Liver (tissue), 7 donors: ENCODE measurements at regions not wholly inside any gene's neighbourhood (a gene's known extent, or its start where the extent isn't known, plus 50 kb on each side); places are given as distances from the start of the nearest gene placed in this dataset.

Experiments
- DNase-seq: peaks from one replicate; pipeline ENCODE4 v3.0.0-alpha.2; 2017; ENCODE audit warnings: low spot score
- H3K27ac ChIP-seq, 2 donors: one replicate each; pipeline ENCODE4 v1.7.0; 2013; ENCODE audit warnings: inconsistent platforms in 2 of 2, low read length in 2 of 2, control low read depth in 1 of 2, low read depth in 1 of 2, mild to moderate bottlenecking in 1 of 2
- H3K27me3 ChIP-seq, 4 donors: one replicate each; pipeline versions ENCODE4 v1.6.1 to v1.7.0; 2013; ENCODE audit warnings: low read length in 3 of 4, inconsistent platforms in 1 of 4, mild to moderate bottlenecking in 1 of 4, moderate library complexity in 1 of 4; ENCODE audit not compliant: control insufficient read depth in 4 of 4, insufficient read depth in 4 of 4
- H3K36me3 ChIP-seq, 4 donors: one replicate each; pipeline versions ENCODE4 v1.6.1 to v1.7.0; 2013; ENCODE audit warnings: low read length in 3 of 4, mild to moderate bottlenecking in 3 of 4, low read depth in 1 of 4, moderate library complexity in 1 of 4; ENCODE audit not compliant: control insufficient read depth in 4 of 4, insufficient read depth in 3 of 4
- H3K4me1 ChIP-seq, 4 donors: one replicate each; pipeline versions ENCODE4 v1.6.1 to v1.7.0; 2013; ENCODE audit warnings: low read length in 3 of 4, mild to moderate bottlenecking in 3 of 4, moderate library complexity in 1 of 4; ENCODE audit not compliant: control insufficient read depth in 4 of 4, insufficient read depth in 4 of 4
- H3K4me3 ChIP-seq, 3 donors: one replicate each; pipeline versions ENCODE4 v1.6.1 to v1.7.0; 2013; ENCODE audit warnings: low read length in 3 of 3, control low read depth in 1 of 3, low read depth in 1 of 3, mild to moderate bottlenecking in 1 of 3
- H3K9ac ChIP-seq, 2 donors: one replicate each; pipeline ENCODE4 v1.7.0; 2013; ENCODE audit warnings: low read length in 2 of 2, mild to moderate bottlenecking in 2 of 2, moderate library complexity in 2 of 2, control low read depth in 1 of 2, low read depth in 1 of 2
- H3K9me3 ChIP-seq, 4 donors: one replicate each; pipeline versions ENCODE4 v1.6.1 to v1.7.0; 2013; ENCODE audit warnings: low read length in 3 of 4; ENCODE audit not compliant: control insufficient read depth in 4 of 4
- EGR1 ChIP-seq, 2 donors: IDR thresholded peaks; 2 replicates each; pipeline ENCODE4 v1.6.1; 2016 to 2018; ENCODE audit warnings: antibody characterized with exemption in 2 of 2, low read depth in 2 of 2
- FOXA2 ChIP-seq: IDR thresholded peaks from 2 replicates; pipeline ENCODE4 v1.6.1; 2016; ENCODE audit warnings: antibody characterized with exemption
- HNF4G ChIP-seq: IDR thresholded peaks from 2 replicates; pipeline ENCODE4 v1.6.1; 2016; ENCODE audit warnings: antibody characterized with exemption
- JUND ChIP-seq, 2 donors: IDR thresholded peaks; 2 replicates each; pipeline ENCODE4 v1.6.1; 2016; ENCODE audit warnings: antibody characterized with exemption in 2 of 2
- NR2F2 ChIP-seq: IDR thresholded peaks from 2 replicates; pipeline ENCODE4 v1.6.1; 2016; ENCODE audit warnings: antibody characterized with exemption
- REST ChIP-seq: IDR thresholded peaks from 2 replicates; pipeline ENCODE4 v1.6.1; 2016; ENCODE audit warnings: antibody characterized with exemption, mild to moderate bottlenecking
- ZBTB33 ChIP-seq: IDR thresholded peaks from 2 replicates; pipeline ENCODE4 v1.6.1; 2016; ENCODE audit warnings: antibody characterized with exemption
- WGBS: extraction: QIAGEN DNeasy Blood & Tissue Kit; methylation state at CpG from one replicate; pipeline ENCODE4 v1.1.7; 2013; 5-methylcytosine and 5-hydroxymethylcytosine counted together
- TF ChIP-seq, protein P1 (sequence below): IDR thresholded peaks from 2 replicates; pipeline ENCODE4 v1.6.1; 2016; ENCODE audit warnings: antibody characterized with exemption
- donor health status: healthy.
- donor health status: healthy.
- donor health status: healthy.
- donor health status: healthy.

GRCh38 chr12:17666641-17667324 is 423.2 kb downstream of the RERGL start:
- Histone ChIP-seq H3K27me3 (no peaks in the 10 kb centered on the region), H3K27ac (no peak overlapping the region), H3K36me3 (no peaks in the 10 kb centered on the region), H3K9ac (no peak overlapping the region), H3K9me3 (no peaks in the 10 kb centered on the region), H3K4me1 (no peaks in the 10 kb centered on the region), H3K4me3 (no peak overlapping the region)
- WGBS: 82% methylated on average over 10 of the region's 10 CpGs
- no peak for DNase-seq
- TF ChIP-seq JUND (IDR thresholded peaks at IDR 0.05) (no peak), HNF4G (no peak), NR2F2 (no peak), REST (no peak), ZBTB33 (no peak)
- TF ChIP-seq, protein P1, sequence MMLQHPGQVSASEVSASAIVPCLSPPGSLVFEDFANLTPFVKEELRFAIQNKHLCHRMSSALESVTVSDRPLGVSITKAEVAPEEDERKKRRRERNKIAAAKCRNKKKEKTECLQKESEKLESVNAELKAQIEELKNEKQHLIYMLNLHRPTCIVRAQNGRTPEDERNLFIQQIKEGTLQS: no peak

GRCh38 chr12:17665839-17666238 is 424.2 kb downstream of the RERGL start:
- no peak for DNase-seq
- no peak for TF ChIP-seq FOXA2
- no peak for TF ChIP-seq REST
- TF ChIP-seq EGR1 (IDR thresholded peaks at IDR 0.05; ENCODE audit: low read depth in 2 of 2): no peak
- no peak for TF ChIP-seq JUND (IDR thresholded peaks at IDR 0.05)
- 85% methylated on average over 9 of the region's 9 CpGs for WGBS

More at GRCh38 chr12:17665839-17666238, 424.2 kb downstream of the RERGL start:
- Histone ChIP-seq H3K36me3 (no peaks in the 10 kb centered on the region), H3K27ac (no peak overlapping the region), H3K9ac (no peak overlapping the region), H3K4me3 (no peak overlapping the region), H3K4me1 (no peaks in the 10 kb centered on the region), H3K9me3 (no peaks in the 10 kb centered on the region), H3K27me3 (no peaks in the 10 kb centered on the region)
